ENCODE measurements at regions not wholly inside any gene's neighbourhood (a gene's known extent, or its start where the extent isn't known, plus 50 kb on each side); places are given as distances from the start of the nearest gene placed in this dataset.

DNA sequence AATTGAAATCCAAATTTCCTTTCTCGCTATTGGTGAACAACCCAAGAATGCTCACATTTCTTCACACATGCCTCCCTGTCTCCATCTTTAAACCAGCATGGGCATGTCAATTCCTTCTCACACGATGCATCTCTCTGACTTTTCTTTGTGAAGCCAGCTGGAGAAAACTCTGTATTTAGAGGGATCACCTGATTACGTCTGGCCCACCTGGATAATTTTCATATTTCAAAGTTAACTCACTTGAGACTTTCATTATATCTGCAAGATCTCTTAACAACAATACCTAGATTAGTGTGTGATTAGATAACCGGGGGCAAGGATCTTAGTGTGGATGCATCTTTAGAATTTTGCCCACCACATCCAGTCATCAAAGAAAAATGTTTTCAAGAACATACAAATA lies 164.0 kb downstream of the TMEM47 start (continued):
- TF ChIP-seq, protein P1, sequence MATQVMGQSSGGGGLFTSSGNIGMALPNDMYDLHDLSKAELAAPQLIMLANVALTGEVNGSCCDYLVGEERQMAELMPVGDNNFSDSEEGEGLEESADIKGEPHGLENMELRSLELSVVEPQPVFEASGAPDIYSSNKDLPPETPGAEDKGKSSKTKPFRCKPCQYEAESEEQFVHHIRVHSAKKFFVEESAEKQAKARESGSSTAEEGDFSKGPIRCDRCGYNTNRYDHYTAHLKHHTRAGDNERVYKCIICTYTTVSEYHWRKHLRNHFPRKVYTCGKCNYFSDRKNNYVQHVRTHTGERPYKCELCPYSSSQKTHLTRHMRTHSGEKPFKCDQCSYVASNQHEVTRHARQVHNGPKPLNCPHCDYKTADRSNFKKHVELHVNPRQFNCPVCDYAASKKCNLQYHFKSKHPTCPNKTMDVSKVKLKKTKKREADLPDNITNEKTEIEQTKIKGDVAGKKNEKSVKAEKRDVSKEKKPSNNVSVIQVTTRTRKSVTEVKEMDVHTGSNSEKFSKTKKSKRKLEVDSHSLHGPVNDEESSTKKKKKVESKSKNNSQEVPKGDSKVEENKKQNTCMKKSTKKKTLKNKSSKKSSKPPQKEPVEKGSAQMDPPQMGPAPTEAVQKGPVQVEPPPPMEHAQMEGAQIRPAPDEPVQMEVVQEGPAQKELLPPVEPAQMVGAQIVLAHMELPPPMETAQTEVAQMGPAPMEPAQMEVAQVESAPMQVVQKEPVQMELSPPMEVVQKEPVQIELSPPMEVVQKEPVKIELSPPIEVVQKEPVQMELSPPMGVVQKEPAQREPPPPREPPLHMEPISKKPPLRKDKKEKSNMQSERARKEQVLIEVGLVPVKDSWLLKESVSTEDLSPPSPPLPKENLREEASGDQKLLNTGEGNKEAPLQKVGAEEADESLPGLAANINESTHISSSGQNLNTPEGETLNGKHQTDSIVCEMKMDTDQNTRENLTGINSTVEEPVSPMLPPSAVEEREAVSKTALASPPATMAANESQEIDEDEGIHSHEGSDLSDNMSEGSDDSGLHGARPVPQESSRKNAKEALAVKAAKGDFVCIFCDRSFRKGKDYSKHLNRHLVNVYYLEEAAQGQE (IDR thresholded peaks at IDR 0.05; ENCODE audit: unreplicated experiment), result no peak

DNA sequence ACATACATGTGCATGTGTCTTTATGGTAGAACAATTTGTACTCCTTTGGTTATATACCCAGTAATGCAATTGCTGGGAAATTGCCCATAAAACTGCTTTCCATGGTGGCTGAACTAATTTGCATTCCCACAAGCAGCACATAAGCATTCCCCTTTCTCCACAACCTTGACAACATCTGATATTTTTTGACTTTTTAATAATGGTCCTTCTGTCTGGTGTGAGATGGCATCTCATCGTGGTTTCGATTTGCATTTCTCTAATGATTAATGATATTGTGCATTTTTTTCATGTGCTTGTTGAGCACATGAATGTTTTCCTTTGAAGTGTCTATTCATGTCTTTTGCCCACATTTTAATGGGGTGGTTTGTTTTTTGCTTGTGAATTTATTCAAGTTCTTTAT lies 166.0 kb downstream of the TMEM47 start:
- no peaks in the 10 kb centered on the region for H3K4me1 ChIP-seq (ENCODE audit: insufficient read depth)
- no peak overlapping the region for H3K4me2 ChIP-seq
- H4K20me1 ChIP-seq (replicated peaks; ENCODE audit: insufficient read depth), result no peaks in the 10 kb centered on the region
- no peak overlapping the region for H3K27ac Mint-ChIP-seq
- DNase-seq (ENCODE audit: low spot score) (no peak), ATAC-seq (no peak)
- no peaks in the 10 kb centered on the region for H3K4me1 Mint-ChIP-seq
- H3K27me3 ChIP-seq (ENCODE audit: insufficient read depth), result no peaks in the 10 kb centered on the region
- no peaks in the 10 kb centered on the region for H3K79me2 ChIP-seq (replicated peaks; ENCODE audit: insufficient read depth)
- H3K36me3 ChIP-seq (ENCODE audit: insufficient read depth), result no peaks in the 10 kb centered on the region
- H3K36me3 Mint-ChIP-seq (ENCODE audit: low read depth), result no peaks in the 10 kb centered on the region
- H3K4me3 Mint-ChIP-seq, result no peak overlapping the region
- H3K9me3 Mint-ChIP-seq, result no peaks in the 10 kb centered on the region
- H3K27ac ChIP-seq (ENCODE audit: low read depth), result no peak overlapping the region
- no peak overlapping the region for H3K4me3 ChIP-seq
- no peak overlapping the region for H2AFZ ChIP-seq
- H3K27me3 Mint-ChIP-seq (ENCODE audit: insufficient read depth, low read depth, poor library complexity), result no peaks in the 10 kb centered on the region
- no peaks in the 10 kb centered on the region for H3K9me2 ChIP-seq (ENCODE audit: insufficient read depth)
- no peak for TF ChIP-seq POLR2AphosphoS5 (IDR thresholded peaks at IDR 0.05; ENCODE audit: low read depth)
- H3F3A ChIP-seq (replicated peaks; ENCODE audit: low read depth), result no peaks in the 10 kb centered on the region

DNA sequence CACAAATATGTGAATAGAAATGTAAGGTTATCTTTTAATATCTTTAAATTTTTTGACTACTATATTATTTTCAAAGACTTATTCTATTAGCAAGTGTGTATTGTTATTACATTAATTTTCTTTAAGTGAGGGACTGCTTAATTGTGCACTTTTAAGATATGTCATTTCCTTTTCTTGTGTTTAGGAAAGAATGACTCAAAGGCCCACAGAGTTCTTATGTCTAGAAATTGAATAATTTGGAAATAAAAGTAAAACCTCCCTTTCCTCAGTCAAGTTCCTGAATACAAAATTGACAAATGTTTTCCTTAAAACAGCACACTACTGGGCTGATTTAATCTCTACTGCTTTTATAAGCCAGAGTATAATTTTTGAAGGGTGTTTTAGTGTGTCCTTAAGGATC lies 169.7 kb downstream of the TMEM47 start:
- Histone ChIP-seq H3K27me3 (ENCODE audit: insufficient read depth) (no peaks in the 10 kb centered on the region), H3K27ac (ENCODE audit: low read depth) (no peak overlapping the region), H4K20me1 (replicated peaks; ENCODE audit: insufficient read depth) (no peaks in the 10 kb centered on the region), H3F3A (replicated peaks; ENCODE audit: low read depth) (no peaks in the 10 kb centered on the region), H3K4me1 (ENCODE audit: insufficient read depth) (no peaks in the 10 kb centered on the region), H3K9me2 (ENCODE audit: insufficient read depth) (no peaks in the 10 kb centered on the region), H3K79me2 (replicated peaks; ENCODE audit: insufficient read depth) (no peaks in the 10 kb centered on the region), H2AFZ (no peak overlapping the region), H3K4me2 (no peak overlapping the region), H3K36me3 (ENCODE audit: insufficient read depth) (no peaks in the 10 kb centered on the region), H3K4me3 (no peak overlapping the region)
- DNase-seq (ENCODE audit: low spot score) (no peak), ATAC-seq (no peak)
- H3K27me3 Mint-ChIP-seq (ENCODE audit: insufficient read depth, low read depth, poor library complexity), result no peaks in the 10 kb centered on the region
- no peak overlapping the region for H3K4me3 Mint-ChIP-seq
- H3K4me1 Mint-ChIP-seq, result no peaks in the 10 kb centered on the region
- H3K36me3 Mint-ChIP-seq (ENCODE audit: low read depth), result no peaks in the 10 kb centered on the region
- H3K9me3 Mint-ChIP-seq, result no peaks in the 10 kb centered on the region
- no peak overlapping the region for H3K27ac Mint-ChIP-seq
- TF ChIP-seq ZNF114 (CRISPR knock-in tag; IDR thresholded peaks at IDR 0.05) (no peak), JUNB (IDR thresholded peaks at IDR 0.05; ENCODE audit: unreplicated experiment) (no peak), NANOG (IDR thresholded peaks at IDR 0.05; ENCODE audit: borderline replicate concordance) (no peak), ZNF331 (CRISPR knock-in tag; IDR thresholded peaks at IDR 0.05; ENCODE audit: low read depth) (no peak), EZH2phosphoT487 (IDR thresholded peaks at IDR 0.05; ENCODE audit: unreplicated experiment) (no peak)
- TF ChIP-seq, protein P2, sequence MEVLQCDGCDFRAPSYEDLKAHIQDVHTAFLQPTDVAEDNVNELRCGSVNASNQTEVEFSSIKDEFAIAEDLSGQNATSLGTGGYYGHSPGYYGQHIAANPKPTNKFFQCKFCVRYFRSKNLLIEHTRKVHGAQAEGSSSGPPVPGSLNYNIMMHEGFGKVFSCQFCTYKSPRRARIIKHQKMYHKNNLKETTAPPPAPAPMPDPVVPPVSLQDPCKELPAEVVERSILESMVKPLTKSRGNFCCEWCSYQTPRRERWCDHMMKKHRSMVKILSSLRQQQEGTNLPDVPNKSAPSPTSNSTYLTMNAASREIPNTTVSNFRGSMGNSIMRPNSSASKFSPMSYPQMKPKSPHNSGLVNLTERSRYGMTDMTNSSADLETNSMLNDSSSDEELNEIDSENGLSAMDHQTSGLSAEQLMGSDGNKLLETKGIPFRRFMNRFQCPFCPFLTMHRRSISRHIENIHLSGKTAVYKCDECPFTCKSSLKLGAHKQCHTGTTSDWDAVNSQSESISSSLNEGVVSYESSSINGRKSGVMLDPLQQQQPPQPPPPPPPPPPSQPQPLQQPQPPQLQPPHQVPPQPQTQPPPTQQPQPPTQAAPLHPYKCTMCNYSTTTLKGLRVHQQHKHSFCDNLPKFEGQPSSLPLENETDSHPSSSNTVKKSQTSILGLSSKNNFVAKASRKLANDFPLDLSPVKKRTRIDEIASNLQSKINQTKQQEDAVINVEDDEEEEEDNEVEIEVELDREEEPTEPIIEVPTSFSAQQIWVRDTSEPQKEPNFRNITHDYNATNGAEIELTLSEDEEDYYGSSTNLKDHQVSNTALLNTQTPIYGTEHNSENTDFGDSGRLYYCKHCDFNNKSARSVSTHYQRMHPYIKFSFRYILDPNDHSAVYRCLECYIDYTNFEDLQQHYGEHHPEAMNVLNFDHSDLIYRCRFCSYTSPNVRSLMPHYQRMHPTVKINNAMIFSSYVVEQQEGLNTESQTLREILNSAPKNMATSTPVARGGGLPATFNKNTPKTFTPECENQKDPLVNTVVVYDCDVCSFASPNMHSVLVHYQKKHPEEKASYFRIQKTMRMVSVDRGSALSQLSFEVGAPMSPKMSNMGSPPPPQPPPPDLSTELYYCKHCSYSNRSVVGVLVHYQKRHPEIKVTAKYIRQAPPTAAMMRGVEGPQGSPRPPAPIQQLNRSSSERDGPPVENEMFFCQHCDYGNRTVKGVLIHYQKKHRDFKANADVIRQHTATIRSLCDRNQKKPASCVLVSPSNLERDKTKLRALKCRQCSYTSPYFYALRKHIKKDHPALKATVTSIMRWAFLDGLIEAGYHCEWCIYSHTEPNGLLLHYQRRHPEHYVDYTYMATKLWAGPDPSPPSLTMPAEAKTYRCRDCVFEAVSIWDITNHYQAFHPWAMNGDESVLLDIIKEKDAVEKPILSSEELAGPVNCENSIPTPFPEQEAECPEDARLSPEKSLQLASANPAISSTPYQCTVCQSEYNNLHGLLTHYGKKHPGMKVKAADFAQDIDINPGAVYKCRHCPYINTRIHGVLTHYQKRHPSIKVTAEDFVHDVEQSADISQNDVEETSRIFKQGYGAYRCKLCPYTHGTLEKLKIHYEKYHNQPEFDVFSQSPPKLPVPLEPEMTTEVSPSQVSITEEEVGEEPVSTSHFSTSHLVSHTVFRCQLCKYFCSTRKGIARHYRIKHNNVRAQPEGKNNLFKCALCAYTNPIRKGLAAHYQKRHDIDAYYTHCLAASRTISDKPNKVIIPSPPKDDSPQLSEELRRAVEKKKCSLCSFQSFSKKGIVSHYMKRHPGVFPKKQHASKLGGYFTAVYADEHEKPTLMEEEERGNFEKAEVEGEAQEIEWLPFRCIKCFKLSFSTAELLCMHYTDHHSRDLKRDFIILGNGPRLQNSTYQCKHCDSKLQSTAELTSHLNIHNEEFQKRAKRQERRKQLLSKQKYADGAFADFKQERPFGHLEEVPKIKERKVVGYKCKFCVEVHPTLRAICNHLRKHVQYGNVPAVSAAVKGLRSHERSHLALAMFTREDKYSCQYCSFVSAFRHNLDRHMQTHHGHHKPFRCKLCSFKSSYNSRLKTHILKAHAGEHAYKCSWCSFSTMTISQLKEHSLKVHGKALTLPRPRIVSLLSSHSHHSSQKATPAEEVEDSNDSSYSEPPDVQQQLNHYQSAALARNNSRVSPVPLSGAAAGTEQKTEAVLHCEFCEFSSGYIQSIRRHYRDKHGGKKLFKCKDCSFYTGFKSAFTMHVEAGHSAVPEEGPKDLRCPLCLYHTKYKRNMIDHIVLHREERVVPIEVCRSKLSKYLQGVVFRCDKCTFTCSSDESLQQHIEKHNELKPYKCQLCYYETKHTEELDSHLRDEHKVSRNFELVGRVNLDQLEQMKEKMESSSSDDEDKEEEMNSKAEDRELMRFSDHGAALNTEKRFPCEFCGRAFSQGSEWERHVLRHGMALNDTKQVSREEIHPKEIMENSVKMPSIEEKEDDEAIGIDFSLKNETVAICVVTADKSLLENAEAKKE (CRISPR knock-in tag; IDR thresholded peaks at IDR 0.05), result no peak
- TF ChIP-seq, protein P1 (IDR thresholded peaks at IDR 0.05; ENCODE audit: unreplicated experiment), result no peak

Measured in GM23338 (cell line).